HEK293 (cell line): ENCODE measurements at regions not wholly inside any gene's neighbourhood (a gene's known extent, or its start where the extent isn't known, plus 50 kb on each side); places are given as distances from the start of the nearest gene placed in this dataset.

ENCODE experiments used
- CTCF ChIA-PET: fragments of 350-600 bp; formaldehyde crosslinking; extraction: SDS; loops from one replicate; lab custom pipeline; 2021; ENCODE audit warnings: antibody characterized with exemption; lab: Yijun Ruan, JAX
- POLR2A ChIA-PET: fragments of 300-600 bp; formaldehyde crosslinking; extraction: SDS; loops from one replicate; lab custom pipeline; 2020; ENCODE audit warnings: antibody characterized with exemption, inconsistent platforms; lab: Yijun Ruan, JAX
- H3K27ac ChIP-seq: fragments of 200-500 bp; sonication (Bioruptor generic); 2 replicates; pipeline ENCODE4 v1.5.1; 2014; ENCODE audit warnings: low read depth, low read length, control low read depth, inconsistent platforms; ENCODE audit errors: extremely low read depth
- H3K36me3 ChIP-seq, 2 experiments: fragments of 200-500 bp in 1 of 2; sonication (Bioruptor generic) in 1 of 2; 1 replicate in 1 of 2; 2 replicates in 1 of 2; pipeline ENCODE4 v1.5.1; 2014 to 2017; ENCODE audit warnings: inconsistent platforms in 2 of 2, low read length in 2 of 2; ENCODE audit not compliant: control insufficient read depth in 2 of 2, insufficient read depth in 1 of 2
- H3K4me1 ChIP-seq: fragments of 200-500 bp; sonication (Bioruptor generic); 2 replicates; pipeline ENCODE4 v1.5.1; 2014; ENCODE audit warnings: mild to moderate bottlenecking, low read length, inconsistent platforms; ENCODE audit not compliant: control insufficient read depth, insufficient read depth
- H3K4me3 ChIP-seq: 2 replicates; pipeline ENCODE4 v1.5.1; 2011; ENCODE audit warnings: low read depth, mild to moderate bottlenecking, control low read depth, low read length, moderate library complexity
- H3K9me3 ChIP-seq: fragments of 200-500 bp; sonication (Bioruptor generic); 2 replicates; pipeline ENCODE4 v1.5.1; 2014; ENCODE audit warnings: low read depth, low read length, inconsistent platforms; ENCODE audit not compliant: control insufficient read depth, insufficient read depth
- OSR2 ChIP-seq: fragments of 450-650 bp; formaldehyde crosslinking; IDR thresholded peaks from 2 replicates; pipeline ENCODE4 v1.5.1; 2016; ENCODE audit warnings: missing biosample characterization, missing genetic modification characterization
- ZEB2 ChIP-seq: fragments of 450-650 bp; formaldehyde crosslinking; IDR thresholded peaks from 2 replicates; pipeline ENCODE4 v1.5.1; 2016; ENCODE audit warnings: missing biosample characterization, missing genetic modification characterization
- ZNF433 ChIP-seq: fragments of 450-650 bp; formaldehyde crosslinking; IDR thresholded peaks from 2 replicates; pipeline ENCODE4 v1.5.1; 2016; ENCODE audit warnings: missing biosample characterization, missing genetic modification characterization, low read depth
- ZNF473 ChIP-seq: fragments of 450-650 bp; formaldehyde crosslinking; IDR thresholded peaks from 2 replicates; pipeline ENCODE4 v1.5.1; 2017; ENCODE audit warnings: missing biosample characterization, missing genetic modification characterization
- ZNF521 ChIP-seq: fragments of 450-650 bp; formaldehyde crosslinking; IDR thresholded peaks from 2 replicates; pipeline ENCODE4 v1.5.1; 2017; ENCODE audit warnings: missing biosample characterization, mild to moderate bottlenecking, missing genetic modification characterization
- ZNF621 ChIP-seq: fragments of 450-650 bp; formaldehyde crosslinking; IDR thresholded peaks from 2 replicates; pipeline ENCODE4 v1.5.1; 2017; ENCODE audit warnings: missing biosample characterization, missing genetic modification characterization
- ZNF660 ChIP-seq: fragments of 450-650 bp; IDR thresholded peaks from 2 replicates; pipeline ENCODE4 v1.5.1; 2018; ENCODE audit warnings: missing biosample characterization, mild to moderate bottlenecking, missing genetic modification characterization
- ZNF768 ChIP-seq: fragments of 450-650 bp; formaldehyde crosslinking; IDR thresholded peaks from 2 replicates; pipeline ENCODE4 v1.5.1; 2018; ENCODE audit warnings: missing biosample characterization, mild to moderate bottlenecking, missing genetic modification characterization
- TF ChIP-seq, protein P1 (sequence below): fragments of 450-650 bp; formaldehyde crosslinking; IDR thresholded peaks from 2 replicates; pipeline ENCODE4; 2016; ENCODE audit warnings: missing biosample characterization, missing genetic modification characterization
- TF ChIP-seq, protein P2 (sequence below): fragments of 450-650 bp; formaldehyde crosslinking; IDR thresholded peaks from 2 replicates; pipeline ENCODE4 v1.5.1; 2016; ENCODE audit warnings: missing biosample characterization, missing genetic modification characterization, borderline replicate concordance
- TF ChIP-seq, protein P3 (sequence below): fragments of 450-650 bp; formaldehyde crosslinking; IDR thresholded peaks from 2 replicates; pipeline ENCODE4 v1.5.1; 2016; ENCODE audit warnings: missing biosample characterization, missing genetic modification characterization
- TF ChIP-seq, protein P4 (sequence below): fragments of 450-650 bp; formaldehyde crosslinking; IDR thresholded peaks from 2 replicates; pipeline ENCODE4 v1.5.1; 2016; ENCODE audit warnings: missing biosample characterization, missing genetic modification characterization
- TF ChIP-seq, protein P5 (sequence below): fragments of 450-650 bp; formaldehyde crosslinking; IDR thresholded peaks from 2 replicates; pipeline ENCODE4 v1.5.1; 2017; ENCODE audit warnings: missing biosample characterization, missing genetic modification characterization

DNA sequence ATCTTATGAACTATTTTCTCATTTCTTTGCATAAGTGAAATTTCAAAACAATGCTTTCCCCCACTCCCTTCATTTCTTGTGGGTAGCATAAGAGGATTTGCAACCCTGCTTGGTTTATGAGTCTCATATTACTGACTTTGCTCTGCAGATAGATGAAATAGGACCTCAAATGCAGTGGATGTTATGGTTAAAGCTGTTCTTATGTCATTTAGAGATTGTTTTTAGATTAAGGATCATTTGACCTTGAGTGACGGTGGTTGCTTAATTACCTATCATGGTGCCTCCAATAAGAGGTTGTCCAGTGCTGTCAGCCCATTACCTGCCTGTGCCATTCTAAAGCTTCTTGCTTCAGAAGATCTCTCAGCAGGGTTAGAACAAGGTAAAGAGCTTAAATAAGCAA is 351.4 kb upstream of the ATP2B1 start (continued):
- TF ChIP-seq, protein P1, sequence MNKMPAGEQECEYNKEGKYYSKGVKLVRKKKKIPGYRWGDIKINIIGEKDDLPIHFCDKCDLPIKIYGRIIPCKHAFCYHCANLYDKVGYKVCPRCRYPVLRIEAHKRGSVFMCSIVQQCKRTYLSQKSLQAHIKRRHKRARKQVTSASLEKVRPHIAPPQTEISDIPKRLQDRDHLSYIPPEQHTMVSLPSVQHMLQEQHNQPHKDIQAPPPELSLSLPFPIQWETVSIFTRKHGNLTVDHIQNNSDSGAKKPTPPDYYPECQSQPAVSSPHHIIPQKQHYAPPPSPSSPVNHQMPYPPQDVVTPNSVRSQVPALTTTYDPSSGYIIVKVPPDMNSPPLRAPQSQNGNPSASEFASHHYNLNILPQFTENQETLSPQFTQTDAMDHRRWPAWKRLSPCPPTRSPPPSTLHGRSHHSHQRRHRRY (tag by site-specific recombination), result no peak
- TF ChIP-seq ZNF660 (tag by site-specific recombination) (no peak), ZNF433 (tag by site-specific recombination) (no peak), ZNF621 (no peak), ZNF521 (tag by site-specific recombination) (no peak), ZNF768 (tag by site-specific recombination) (no peak), ZNF473 (tag by site-specific recombination) (no peak)
- TF ChIP-seq, protein P2, sequence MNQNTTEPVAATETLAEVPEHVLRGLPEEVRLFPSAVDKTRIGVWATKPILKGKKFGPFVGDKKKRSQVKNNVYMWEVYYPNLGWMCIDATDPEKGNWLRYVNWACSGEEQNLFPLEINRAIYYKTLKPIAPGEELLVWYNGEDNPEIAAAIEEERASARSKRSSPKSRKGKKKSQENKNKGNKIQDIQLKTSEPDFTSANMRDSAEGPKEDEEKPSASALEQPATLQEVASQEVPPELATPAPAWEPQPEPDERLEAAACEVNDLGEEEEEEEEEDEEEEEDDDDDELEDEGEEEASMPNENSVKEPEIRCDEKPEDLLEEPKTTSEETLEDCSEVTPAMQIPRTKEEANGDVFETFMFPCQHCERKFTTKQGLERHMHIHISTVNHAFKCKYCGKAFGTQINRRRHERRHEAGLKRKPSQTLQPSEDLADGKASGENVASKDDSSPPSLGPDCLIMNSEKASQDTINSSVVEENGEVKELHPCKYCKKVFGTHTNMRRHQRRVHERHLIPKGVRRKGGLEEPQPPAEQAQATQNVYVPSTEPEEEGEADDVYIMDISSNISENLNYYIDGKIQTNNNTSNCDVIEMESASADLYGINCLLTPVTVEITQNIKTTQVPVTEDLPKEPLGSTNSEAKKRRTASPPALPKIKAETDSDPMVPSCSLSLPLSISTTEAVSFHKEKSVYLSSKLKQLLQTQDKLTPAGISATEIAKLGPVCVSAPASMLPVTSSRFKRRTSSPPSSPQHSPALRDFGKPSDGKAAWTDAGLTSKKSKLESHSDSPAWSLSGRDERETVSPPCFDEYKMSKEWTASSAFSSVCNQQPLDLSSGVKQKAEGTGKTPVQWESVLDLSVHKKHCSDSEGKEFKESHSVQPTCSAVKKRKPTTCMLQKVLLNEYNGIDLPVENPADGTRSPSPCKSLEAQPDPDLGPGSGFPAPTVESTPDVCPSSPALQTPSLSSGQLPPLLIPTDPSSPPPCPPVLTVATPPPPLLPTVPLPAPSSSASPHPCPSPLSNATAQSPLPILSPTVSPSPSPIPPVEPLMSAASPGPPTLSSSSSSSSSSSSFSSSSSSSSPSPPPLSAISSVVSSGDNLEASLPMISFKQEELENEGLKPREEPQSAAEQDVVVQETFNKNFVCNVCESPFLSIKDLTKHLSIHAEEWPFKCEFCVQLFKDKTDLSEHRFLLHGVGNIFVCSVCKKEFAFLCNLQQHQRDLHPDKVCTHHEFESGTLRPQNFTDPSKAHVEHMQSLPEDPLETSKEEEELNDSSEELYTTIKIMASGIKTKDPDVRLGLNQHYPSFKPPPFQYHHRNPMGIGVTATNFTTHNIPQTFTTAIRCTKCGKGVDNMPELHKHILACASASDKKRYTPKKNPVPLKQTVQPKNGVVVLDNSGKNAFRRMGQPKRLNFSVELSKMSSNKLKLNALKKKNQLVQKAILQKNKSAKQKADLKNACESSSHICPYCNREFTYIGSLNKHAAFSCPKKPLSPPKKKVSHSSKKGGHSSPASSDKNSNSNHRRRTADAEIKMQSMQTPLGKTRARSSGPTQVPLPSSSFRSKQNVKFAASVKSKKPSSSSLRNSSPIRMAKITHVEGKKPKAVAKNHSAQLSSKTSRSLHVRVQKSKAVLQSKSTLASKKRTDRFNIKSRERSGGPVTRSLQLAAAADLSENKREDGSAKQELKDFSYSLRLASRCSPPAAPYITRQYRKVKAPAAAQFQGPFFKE (tag by site-specific recombination), result no peak
- TF ChIP-seq, protein P3, sequence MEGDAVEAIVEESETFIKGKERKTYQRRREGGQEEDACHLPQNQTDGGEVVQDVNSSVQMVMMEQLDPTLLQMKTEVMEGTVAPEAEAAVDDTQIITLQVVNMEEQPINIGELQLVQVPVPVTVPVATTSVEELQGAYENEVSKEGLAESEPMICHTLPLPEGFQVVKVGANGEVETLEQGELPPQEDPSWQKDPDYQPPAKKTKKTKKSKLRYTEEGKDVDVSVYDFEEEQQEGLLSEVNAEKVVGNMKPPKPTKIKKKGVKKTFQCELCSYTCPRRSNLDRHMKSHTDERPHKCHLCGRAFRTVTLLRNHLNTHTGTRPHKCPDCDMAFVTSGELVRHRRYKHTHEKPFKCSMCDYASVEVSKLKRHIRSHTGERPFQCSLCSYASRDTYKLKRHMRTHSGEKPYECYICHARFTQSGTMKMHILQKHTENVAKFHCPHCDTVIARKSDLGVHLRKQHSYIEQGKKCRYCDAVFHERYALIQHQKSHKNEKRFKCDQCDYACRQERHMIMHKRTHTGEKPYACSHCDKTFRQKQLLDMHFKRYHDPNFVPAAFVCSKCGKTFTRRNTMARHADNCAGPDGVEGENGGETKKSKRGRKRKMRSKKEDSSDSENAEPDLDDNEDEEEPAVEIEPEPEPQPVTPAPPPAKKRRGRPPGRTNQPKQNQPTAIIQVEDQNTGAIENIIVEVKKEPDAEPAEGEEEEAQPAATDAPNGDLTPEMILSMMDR (tag by site-specific recombination), result no peak
- TF ChIP-seq, protein P4, sequence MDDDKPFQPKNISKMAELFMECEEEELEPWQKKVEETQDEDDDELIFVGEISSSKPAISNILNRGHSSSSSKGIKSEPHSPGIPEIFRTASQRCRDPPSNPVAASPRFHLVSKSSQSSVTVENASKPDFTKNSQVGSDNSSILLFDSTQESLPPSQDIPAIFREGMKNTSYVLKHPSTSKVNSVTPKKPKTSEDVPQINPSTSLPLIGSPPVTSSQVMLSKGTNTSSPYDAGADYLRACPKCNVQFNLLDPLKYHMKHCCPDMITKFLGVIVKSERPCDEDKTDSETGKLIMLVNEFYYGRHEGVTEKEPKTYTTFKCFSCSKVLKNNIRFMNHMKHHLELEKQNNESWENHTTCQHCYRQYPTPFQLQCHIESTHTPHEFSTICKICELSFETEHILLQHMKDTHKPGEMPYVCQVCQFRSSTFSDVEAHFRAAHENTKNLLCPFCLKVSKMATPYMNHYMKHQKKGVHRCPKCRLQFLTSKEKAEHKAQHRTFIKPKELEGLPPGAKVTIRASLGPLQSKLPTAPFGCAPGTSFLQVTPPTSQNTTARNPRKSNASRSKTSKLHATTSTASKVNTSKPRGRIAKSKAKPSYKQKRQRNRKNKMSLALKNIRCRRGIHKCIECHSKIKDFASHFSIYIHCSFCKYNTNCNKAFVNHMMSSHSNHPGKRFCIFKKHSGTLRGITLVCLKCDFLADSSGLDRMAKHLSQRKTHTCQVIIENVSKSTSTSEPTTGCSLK, result no peak

DNA sequence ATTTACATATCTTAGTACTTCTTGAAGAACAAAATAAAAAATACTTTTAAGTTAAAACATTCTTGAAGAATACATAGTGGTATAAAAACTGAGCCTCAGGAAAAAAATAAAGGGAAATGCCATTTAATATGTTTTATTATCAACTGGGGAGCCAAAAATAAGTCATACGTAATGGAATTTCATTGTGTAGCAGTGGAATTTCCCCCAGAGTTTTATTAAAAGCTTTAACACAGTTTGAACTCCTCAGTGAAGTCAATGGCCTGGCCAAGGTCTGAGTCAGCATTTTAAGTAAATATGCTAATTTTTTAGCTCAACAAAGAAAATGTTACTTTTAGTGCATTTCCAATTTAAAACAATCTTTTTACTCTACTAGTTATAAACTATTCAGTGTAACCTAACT is 350.1 kb upstream of the ATP2B1 start:
- POLR2A ChIA-PET, result no interaction called here
- Histone ChIP-seq H3K36me3 (no peaks in the 10 kb centered on the region), H3K9me3 (no peaks in the 10 kb centered on the region), H3K4me3 (no peak overlapping the region), H3K4me1 (no peaks in the 10 kb centered on the region)
- TF ChIP-seq, protein P5, sequence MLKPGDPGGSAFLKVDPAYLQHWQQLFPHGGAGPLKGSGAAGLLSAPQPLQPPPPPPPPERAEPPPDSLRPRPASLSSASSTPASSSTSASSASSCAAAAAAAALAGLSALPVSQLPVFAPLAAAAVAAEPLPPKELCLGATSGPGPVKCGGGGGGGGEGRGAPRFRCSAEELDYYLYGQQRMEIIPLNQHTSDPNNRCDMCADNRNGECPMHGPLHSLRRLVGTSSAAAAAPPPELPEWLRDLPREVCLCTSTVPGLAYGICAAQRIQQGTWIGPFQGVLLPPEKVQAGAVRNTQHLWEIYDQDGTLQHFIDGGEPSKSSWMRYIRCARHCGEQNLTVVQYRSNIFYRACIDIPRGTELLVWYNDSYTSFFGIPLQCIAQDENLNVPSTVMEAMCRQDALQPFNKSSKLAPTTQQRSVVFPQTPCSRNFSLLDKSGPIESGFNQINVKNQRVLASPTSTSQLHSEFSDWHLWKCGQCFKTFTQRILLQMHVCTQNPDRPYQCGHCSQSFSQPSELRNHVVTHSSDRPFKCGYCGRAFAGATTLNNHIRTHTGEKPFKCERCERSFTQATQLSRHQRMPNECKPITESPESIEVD (tag by site-specific recombination), result peak; percentile 39; the same call in 1 of the 2 replicates
- TF ChIP-seq OSR2 (tag by site-specific recombination) (no peak), ZEB2 (tag by site-specific recombination) (0 out of 2 replicates have a peak, but pooled peaks have one; percentile 27)
- TF ChIP-seq, all 188 proteins: peak for 2
- H3K27ac ChIP-seq, result no peak overlapping the region
- CTCF ChIA-PET, result no interaction called here
